Loucy (cell line): ENCODE measurements at regions not wholly inside any gene's neighbourhood (a gene's known extent, or its start where the extent isn't known, plus 50 kb on each side); places are given as distances from the start of the nearest gene placed in this dataset.

ENCODE experiments used
- H2AFZ ChIP-seq: fragments of 200-600 bp; sonication (generic); 2 replicates; pipeline ENCODE4 v1.6.0; 2016; ENCODE audit warnings: antibody characterized with exemption, mild to moderate bottlenecking, low read length, moderate library complexity
- H3F3A ChIP-seq: fragments of 200-600 bp; 2 replicates; pipeline ENCODE4 v1.6.0; 2016; ENCODE audit warnings: antibody characterized with exemption, low read depth, mild to moderate bottlenecking
- H3K27me3 ChIP-seq: fragments of 200-600 bp; sonication (generic); 2 replicates; pipeline ENCODE4 v1.6.1; 2014; ENCODE audit warnings: low read length, mild to moderate bottlenecking; ENCODE audit not compliant: insufficient read depth, poor library complexity, severe bottlenecking
- H3K36me3 ChIP-seq: fragments of 200-600 bp; sonication (generic); 2 replicates; pipeline ENCODE4 v1.6.1; 2016; ENCODE audit warnings: low read length; ENCODE audit not compliant: insufficient read depth
- H3K4me1 ChIP-seq: fragments of 200-600 bp; sonication (generic); 2 replicates; pipeline ENCODE4 v1.5.1; 2014; ENCODE audit warnings: low read length, mild to moderate bottlenecking; ENCODE audit not compliant: insufficient read depth, poor library complexity, severe bottlenecking
- H3K4me2 ChIP-seq: fragments of 200-600 bp; sonication (generic); 2 replicates; pipeline ENCODE4 v1.6.0; 2014; ENCODE audit warnings: antibody characterized with exemption, low read length, low read depth, mild to moderate bottlenecking; ENCODE audit not compliant: poor library complexity, severe bottlenecking
- H3K4me3 ChIP-seq: fragments of 200-600 bp; sonication (generic); 2 replicates; pipeline ENCODE4 v1.5.1; 2014; ENCODE audit warnings: low read length, mild to moderate bottlenecking, mixed read lengths; ENCODE audit not compliant: poor library complexity, severe bottlenecking
- H3K79me2 ChIP-seq: fragments of 200-600 bp; sonication (generic); 2 replicates; pipeline ENCODE4 v1.6.1; 2014; ENCODE audit warnings: low read length; ENCODE audit not compliant: insufficient read depth
- H3K9ac ChIP-seq: fragments of 200-600 bp; sonication (generic); 2 replicates; pipeline ENCODE4 v1.6.0; 2014; ENCODE audit warnings: mild to moderate bottlenecking, low read depth, low read length, moderate library complexity; ENCODE audit not compliant: poor library complexity, severe bottlenecking
- H3K9me2 ChIP-seq: fragments of 200-600 bp; sonication (generic); replicated peaks from 2 replicates; pipeline ENCODE4 v1.6.1; 2016; ENCODE audit warnings: low read depth, low read length, mixed read lengths
- H3K9me3 ChIP-seq: fragments of 200-600 bp; sonication (generic); 2 replicates; pipeline ENCODE4 v1.6.1; 2014; ENCODE audit warnings: mild to moderate bottlenecking, antibody characterized with exemption, low read length, low read depth; ENCODE audit not compliant: insufficient read depth
- H4K20me1 ChIP-seq: fragments of 200-600 bp; sonication (generic); 2 replicates; pipeline ENCODE4 v1.6.0; 2014; ENCODE audit warnings: antibody characterized with exemption, low read length, mild to moderate bottlenecking; ENCODE audit not compliant: insufficient read depth, poor library complexity, severe bottlenecking
- CTCF ChIP-seq: fragments of 200-600 bp; sonication (generic); conservative IDR thresholded peaks from 2 replicates; pipeline ENCODE4 v1.5.1; 2014; ENCODE audit warnings: mild to moderate bottlenecking, antibody characterized with exemption, low read length
- EZH2phosphoT487 ChIP-seq: fragments of 200-600 bp; IDR thresholded peaks from 2 replicates; pipeline ENCODE4 v1.6.1; 2018; ENCODE audit warnings: antibody characterized with exemption, mild to moderate bottlenecking, moderate library complexity, borderline replicate concordance

GRCh38 chr16:35873472-35873871, 2414.1 kb downstream of the TP53TG3F start:
- TF ChIP-seq CTCF: no peak
- no peak for TF ChIP-seq EZH2phosphoT487
- Histone ChIP-seq H4K20me1 (no peaks in the 10 kb centered on the region), H3K9me3 (peaks cover 4% of the 10 kb centered on the region; the same call in 1 of the 2 replicates), H3K9ac (no peak overlapping the region), H3K4me1 (no peaks in the 10 kb centered on the region), H3K4me3 (no peak overlapping the region), H3K79me2 (no peaks in the 10 kb centered on the region), H3F3A (no peaks in the 10 kb centered on the region), H3K27me3 (no peaks in the 10 kb centered on the region), H3K36me3 (no peaks in the 10 kb centered on the region), H3K9me2 (no peaks in the 10 kb centered on the region), H2AFZ (no peak overlapping the region), H3K4me2 (no peak overlapping the region)

GRCh38 chr16:35881654-35882053, 2422.2 kb downstream of the TP53TG3F start:
- no peaks in the 10 kb centered on the region for H3K79me2 ChIP-seq
- H3K4me1 ChIP-seq: no peaks in the 10 kb centered on the region
- TF ChIP-seq EZH2phosphoT487 (no peak), CTCF (no peak)
- no peaks in the 10 kb centered on the region for H4K20me1 ChIP-seq
- H3K9me2 ChIP-seq: no peaks in the 10 kb centered on the region
- no peak overlapping the region for H2AFZ ChIP-seq
- no peak overlapping the region for H3K9ac ChIP-seq
- no peak overlapping the region for H3K4me2 ChIP-seq
- H3K9me3 ChIP-seq: no peaks in the 10 kb centered on the region
- H3K36me3 ChIP-seq: no peaks in the 10 kb centered on the region
- H3F3A ChIP-seq: no peaks in the 10 kb centered on the region
- no peak overlapping the region for H3K4me3 ChIP-seq
- no peaks in the 10 kb centered on the region for H3K27me3 ChIP-seq

- Histone ChIP-seq H2AFZ (no peak overlapping the region), H3K9me2 (no peaks in the 10 kb centered on the region), H3F3A (no peaks in the 10 kb centered on the region), H4K20me1 (no peaks in the 10 kb centered on the region), H3K4me3 (no peak overlapping the region), H3K4me2 (no peak overlapping the region), H3K9ac (no peak overlapping the region), H3K79me2 (no peaks in the 10 kb centered on the region), H3K27me3 (no peaks in the 10 kb centered on the region), H3K4me1 (no peaks in the 10 kb centered on the region), H3K36me3 (no peaks in the 10 kb centered on the region), H3K9me3 (peaks cover 6% of the 10 kb centered on the region; the same call in 1 of the 2 replicates)
- no peak for TF ChIP-seq CTCF
- no peak for TF ChIP-seq EZH2phosphoT487
Measured at GRCh38 chr16:35906440-35906839, 2447.0 kb downstream of the TP53TG3F start.
